WTC11 (cell line): ENCODE measurements at regions not wholly inside any gene's neighbourhood (a gene's known extent, or its start where the extent isn't known, plus 50 kb on each side); places are given as distances from the start of the nearest gene placed in this dataset.

ENCODE experiments used
- ATAC-seq: fragments of 200-7000 bp; cut with Tn5 transposase; 2 replicates; pipeline ENCODE4 v1.10.0; 2021; ENCODE audit warnings: mild to moderate bottlenecking, moderate library complexity
- CTCF ChIA-PET: fragments of 300-600 bp; sonication (Branson Sonifier 250); formaldehyde crosslinking; loops from one replicate; lab custom pipeline; 2021; ENCODE audit warnings: antibody characterized with exemption; lab: Charles Lee
- POLR2A ChIA-PET: fragments of 350-600 bp; sonication (Branson Sonifier 250); formaldehyde crosslinking; loops from one replicate; lab custom pipeline; 2021; ENCODE audit warnings: antibody characterized with exemption; lab: Charles Lee
- DNase-seq: peaks from one replicate; pipeline ENCODE4 v3.0.0; 2021; ENCODE audit warnings: low spot score
- H3K27ac Mint-ChIP-seq: 2 replicates; pipeline ENCODE4 v1.8.0; 2021; ENCODE audit warnings: mixed read lengths
- H3K27me3 Mint-ChIP-seq: 2 replicates; pipeline ENCODE4 v1.8.0; 2021; ENCODE audit warnings: low read depth, mild to moderate bottlenecking, moderate library complexity, mixed read lengths
- H3K36me3 Mint-ChIP-seq: 2 replicates; pipeline ENCODE4 v1.8.0; 2021; ENCODE audit warnings: mixed read lengths
- H3K4me1 Mint-ChIP-seq: 2 replicates; pipeline ENCODE4 v1.8.0; 2022; ENCODE audit warnings: mixed read lengths
- H3K4me3 Mint-ChIP-seq: 2 replicates; pipeline ENCODE4 v1.8.0; 2021; ENCODE audit warnings: mild to moderate bottlenecking, moderate library complexity, mixed read lengths
- H3K9me3 Mint-ChIP-seq: 2 replicates; pipeline ENCODE4 v1.8.0; 2021; ENCODE audit warnings: mixed read lengths
- AR ChIP-seq: fragments of 250-450 bp; sonication (Bioruptor Pico); IDR thresholded peaks from 2 replicates; pipeline ENCODE4 v1.9.0; 2021; ENCODE audit warnings: mild to moderate bottlenecking
- FOXP1 ChIP-seq: sonication (generic); formaldehyde crosslinking; IDR thresholded peaks from 2 replicates; pipeline ENCODE4 v1.8.0; 2022; ENCODE audit warnings: missing genetic modification reagents, mild to moderate bottlenecking, moderate library complexity, borderline replicate concordance
- GABPB1 ChIP-seq: sonication (generic); formaldehyde crosslinking; IDR thresholded peaks from 2 replicates; pipeline ENCODE4 v1.8.1; 2023; ENCODE audit warnings: mild to moderate bottlenecking, missing genetic modification reagents
- IRF2 ChIP-seq: sonication (generic); formaldehyde crosslinking; IDR thresholded peaks from 2 replicates; pipeline ENCODE4 v1.8.0; 2022; ENCODE audit warnings: low read depth, missing genetic modification reagents, borderline replicate concordance
- JUN ChIP-seq: sonication (generic); formaldehyde crosslinking; IDR thresholded peaks from 2 replicates; pipeline ENCODE4 v1.8.0; 2023; ENCODE audit warnings: mild to moderate bottlenecking, missing genetic modification reagents
- KAT7 ChIP-seq: sonication (generic); formaldehyde crosslinking; IDR thresholded peaks from 2 replicates; pipeline ENCODE4 v1.8.1; 2023; ENCODE audit warnings: missing genetic modification reagents, mild to moderate bottlenecking, borderline replicate concordance
- MYBL2 ChIP-seq: sonication (generic); formaldehyde crosslinking; IDR thresholded peaks from 2 replicates; pipeline ENCODE4 v1.8.1; 2023; ENCODE audit warnings: mild to moderate bottlenecking, moderate library complexity, missing genetic modification reagents
- NFE2L1 ChIP-seq: sonication (generic); formaldehyde crosslinking; IDR thresholded peaks from 2 replicates; pipeline ENCODE4 v1.8.1; 2023; ENCODE audit warnings: missing genetic modification reagents
- SMAD3 ChIP-seq: sonication (generic); formaldehyde crosslinking; IDR thresholded peaks from 2 replicates; pipeline ENCODE4 v1.8.0; 2022; ENCODE audit warnings: missing genetic modification reagents, mild to moderate bottlenecking, borderline replicate concordance
- USF1 ChIP-seq: sonication (generic); formaldehyde crosslinking; IDR thresholded peaks from 2 replicates; pipeline ENCODE4 v1.8.0; 2022; ENCODE audit warnings: mild to moderate bottlenecking, missing genetic modification reagents
- ZNF138 ChIP-seq: sonication (generic); formaldehyde crosslinking; conservative IDR thresholded peaks from 2 replicates; pipeline ENCODE4 v1.8.1; 2022; ENCODE audit warnings: mild to moderate bottlenecking, moderate library complexity, missing genetic modification reagents
- ZNF232 ChIP-seq: sonication (generic); formaldehyde crosslinking; IDR thresholded peaks from 2 replicates; pipeline ENCODE4 v1.8.0; 2022; ENCODE audit warnings: mild to moderate bottlenecking, missing genetic modification reagents
- ZNF263 ChIP-seq: sonication (generic); formaldehyde crosslinking; IDR thresholded peaks from 2 replicates; pipeline ENCODE4 v1.8.1; 2022; ENCODE audit warnings: low read depth, mild to moderate bottlenecking, moderate library complexity, missing genetic modification reagents
- ZNF423 ChIP-seq: fragments of 250-450 bp; sonication (Bioruptor Pico); IDR thresholded peaks from 2 replicates; pipeline ENCODE4 v2.1.2; 2022; ENCODE audit warnings: mild to moderate bottlenecking, moderate library complexity
- ZNF532 ChIP-seq: fragments of 250-450 bp; sonication (Bioruptor Pico); IDR thresholded peaks from 2 replicates; pipeline ENCODE4 v1.9.0; 2021; ENCODE audit warnings: mild to moderate bottlenecking, borderline replicate concordance
- ZNF671 ChIP-seq: fragments of 250-450 bp; sonication (Bioruptor Pico); IDR thresholded peaks from 2 replicates; pipeline ENCODE4 v1.8.0; 2021; ENCODE audit warnings: mild to moderate bottlenecking
- TF ChIP-seq, protein P1 (sequence below): sonication (generic); formaldehyde crosslinking; IDR thresholded peaks from 2 replicates; pipeline ENCODE4 v1.8.0; 2022; ENCODE audit warnings: mild to moderate bottlenecking, missing genetic modification reagents
- TF ChIP-seq, protein P2 (sequence below): sonication (generic); formaldehyde crosslinking; conservative IDR thresholded peaks from 2 replicates; pipeline ENCODE4 v1.8.1; 2023; ENCODE audit warnings: mild to moderate bottlenecking, low read depth, missing genetic modification reagents, moderate library complexity
- TF ChIP-seq, protein P3 (sequence below): sonication (generic); formaldehyde crosslinking; IDR thresholded peaks from 2 replicates; pipeline ENCODE4 v1.8.1; 2023; ENCODE audit warnings: mild to moderate bottlenecking, missing genetic modification reagents, borderline replicate concordance

GRCh38 chr7:51757960-51758359, 441.4 kb upstream of the COBL start:
- ChIA-PET POLR2A (no interaction called here), CTCF (no interaction called here)

More at GRCh38 chr7:51757960-51758359, 441.4 kb upstream of the COBL start:
- Mint-ChIP-seq H3K27ac (no peak overlapping the region), H3K4me1 (no peaks in the 10 kb centered on the region), H3K36me3 (no peaks in the 10 kb centered on the region), H3K27me3 (no peaks in the 10 kb centered on the region), H3K4me3 (no peak overlapping the region), H3K9me3 (peaks cover 7% of the 10 kb centered on the region)
- TF ChIP-seq ZNF232 (CRISPR knock-in tag) (no peak), IRF2 (CRISPR knock-in tag) (no peak), MYBL2 (CRISPR knock-in tag) (no peak), GABPB1 (CRISPR knock-in tag) (no peak), NFE2L1 (CRISPR knock-in tag) (no peak), SMAD3 (no peak), AR (no peak), ZNF532 (CRISPR knock-in tag) (no peak), ZNF263 (CRISPR knock-in tag) (no peak), ZNF671 (no peak), KAT7 (no peak), USF1 (CRISPR knock-in tag) (no peak), ZNF423 (CRISPR knock-in tag) (no peak), FOXP1 (no peak), ZNF138 (CRISPR knock-in tag) (no peak), JUN (no peak)
- TF ChIP-seq, protein P1, sequence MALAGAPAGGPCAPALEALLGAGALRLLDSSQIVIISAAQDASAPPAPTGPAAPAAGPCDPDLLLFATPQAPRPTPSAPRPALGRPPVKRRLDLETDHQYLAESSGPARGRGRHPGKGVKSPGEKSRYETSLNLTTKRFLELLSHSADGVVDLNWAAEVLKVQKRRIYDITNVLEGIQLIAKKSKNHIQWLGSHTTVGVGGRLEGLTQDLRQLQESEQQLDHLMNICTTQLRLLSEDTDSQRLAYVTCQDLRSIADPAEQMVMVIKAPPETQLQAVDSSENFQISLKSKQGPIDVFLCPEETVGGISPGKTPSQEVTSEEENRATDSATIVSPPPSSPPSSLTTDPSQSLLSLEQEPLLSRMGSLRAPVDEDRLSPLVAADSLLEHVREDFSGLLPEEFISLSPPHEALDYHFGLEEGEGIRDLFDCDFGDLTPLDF = no peak
- TF ChIP-seq, protein P2, sequence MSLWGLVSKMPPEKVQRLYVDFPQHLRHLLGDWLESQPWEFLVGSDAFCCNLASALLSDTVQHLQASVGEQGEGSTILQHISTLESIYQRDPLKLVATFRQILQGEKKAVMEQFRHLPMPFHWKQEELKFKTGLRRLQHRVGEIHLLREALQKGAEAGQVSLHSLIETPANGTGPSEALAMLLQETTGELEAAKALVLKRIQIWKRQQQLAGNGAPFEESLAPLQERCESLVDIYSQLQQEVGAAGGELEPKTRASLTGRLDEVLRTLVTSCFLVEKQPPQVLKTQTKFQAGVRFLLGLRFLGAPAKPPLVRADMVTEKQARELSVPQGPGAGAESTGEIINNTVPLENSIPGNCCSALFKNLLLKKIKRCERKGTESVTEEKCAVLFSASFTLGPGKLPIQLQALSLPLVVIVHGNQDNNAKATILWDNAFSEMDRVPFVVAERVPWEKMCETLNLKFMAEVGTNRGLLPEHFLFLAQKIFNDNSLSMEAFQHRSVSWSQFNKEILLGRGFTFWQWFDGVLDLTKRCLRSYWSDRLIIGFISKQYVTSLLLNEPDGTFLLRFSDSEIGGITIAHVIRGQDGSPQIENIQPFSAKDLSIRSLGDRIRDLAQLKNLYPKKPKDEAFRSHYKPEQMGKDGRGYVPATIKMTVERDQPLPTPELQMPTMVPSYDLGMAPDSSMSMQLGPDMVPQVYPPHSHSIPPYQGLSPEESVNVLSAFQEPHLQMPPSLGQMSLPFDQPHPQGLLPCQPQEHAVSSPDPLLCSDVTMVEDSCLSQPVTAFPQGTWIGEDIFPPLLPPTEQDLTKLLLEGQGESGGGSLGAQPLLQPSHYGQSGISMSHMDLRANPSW = no peak
- TF ChIP-seq, protein P3, sequence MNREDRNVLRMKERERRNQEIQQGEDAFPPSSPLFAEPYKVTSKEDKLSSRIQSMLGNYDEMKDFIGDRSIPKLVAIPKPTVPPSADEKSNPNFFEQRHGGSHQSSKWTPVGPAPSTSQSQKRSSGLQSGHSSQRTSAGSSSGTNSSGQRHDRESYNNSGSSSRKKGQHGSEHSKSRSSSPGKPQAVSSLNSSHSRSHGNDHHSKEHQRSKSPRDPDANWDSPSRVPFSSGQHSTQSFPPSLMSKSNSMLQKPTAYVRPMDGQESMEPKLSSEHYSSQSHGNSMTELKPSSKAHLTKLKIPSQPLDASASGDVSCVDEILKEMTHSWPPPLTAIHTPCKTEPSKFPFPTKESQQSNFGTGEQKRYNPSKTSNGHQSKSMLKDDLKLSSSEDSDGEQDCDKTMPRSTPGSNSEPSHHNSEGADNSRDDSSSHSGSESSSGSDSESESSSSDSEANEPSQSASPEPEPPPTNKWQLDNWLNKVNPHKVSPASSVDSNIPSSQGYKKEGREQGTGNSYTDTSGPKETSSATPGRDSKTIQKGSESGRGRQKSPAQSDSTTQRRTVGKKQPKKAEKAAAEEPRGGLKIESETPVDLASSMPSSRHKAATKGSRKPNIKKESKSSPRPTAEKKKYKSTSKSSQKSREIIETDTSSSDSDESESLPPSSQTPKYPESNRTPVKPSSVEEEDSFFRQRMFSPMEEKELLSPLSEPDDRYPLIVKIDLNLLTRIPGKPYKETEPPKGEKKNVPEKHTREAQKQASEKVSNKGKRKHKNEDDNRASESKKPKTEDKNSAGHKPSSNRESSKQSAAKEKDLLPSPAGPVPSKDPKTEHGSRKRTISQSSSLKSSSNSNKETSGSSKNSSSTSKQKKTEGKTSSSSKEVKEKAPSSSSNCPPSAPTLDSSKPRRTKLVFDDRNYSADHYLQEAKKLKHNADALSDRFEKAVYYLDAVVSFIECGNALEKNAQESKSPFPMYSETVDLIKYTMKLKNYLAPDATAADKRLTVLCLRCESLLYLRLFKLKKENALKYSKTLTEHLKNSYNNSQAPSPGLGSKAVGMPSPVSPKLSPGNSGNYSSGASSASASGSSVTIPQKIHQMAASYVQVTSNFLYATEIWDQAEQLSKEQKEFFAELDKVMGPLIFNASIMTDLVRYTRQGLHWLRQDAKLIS = no peak
- ATAC-seq (no peak), DNase-seq (no peak)
